GM18868 (cell line): ENCODE measurements at regions not wholly inside any gene's neighbourhood (a gene's known extent, or its start where the extent isn't known, plus 50 kb on each side); places are given as distances from the start of the nearest gene placed in this dataset.

Source experiments
- ATAC-seq: cut with Tn5 transposase; IDR thresholded peaks from one replicate; pipeline ENCODE4 v1.9.1; 2021; ENCODE audit warnings: mild to moderate bottlenecking, moderate library complexity; ENCODE audit not compliant: unreplicated experiment

GRCh38 chr4:177681902-177682301 is 239.7 kb upstream of the AGA start:
- no peak for ATAC-seq

GRCh38 chr4:177687117-177687516 is 244.9 kb upstream of the AGA start:
- ATAC-seq = no peak

GRCh38 chr4:177692907-177693306 is 250.7 kb upstream of the AGA start:
- no peak for ATAC-seq

GRCh38 chr4:177696438-177696966 is 254.3 kb upstream of the AGA start:
- ATAC-seq = no peak

- no peak for ATAC-seq
These were observed 257.4 kb upstream of the AGA start for GRCh38 chr4:177699365-177700213.

- ATAC-seq = no peak
These were observed 264.7 kb upstream of the AGA start for GRCh38 chr4:177706916-177707315.

- ATAC-seq = no peak
These were observed 271.2 kb upstream of the AGA start for GRCh38 chr4:177713454-177713853.

- no peak for ATAC-seq
These were observed 275.2 kb upstream of the AGA start for GRCh38 chr4:177717407-177717806.

- no peak for ATAC-seq
These were observed 276.3 kb upstream of the AGA start for GRCh38 chr4:177718514-177718913.

- ATAC-seq = no peak
These were observed 283.9 kb upstream of the AGA start for GRCh38 chr4:177726111-177726510.

GRCh38 chr4:177728361-177729152 is 286.3 kb upstream of the AGA start:
- no peak for ATAC-seq

- ATAC-seq = no peak
These were observed 287.4 kb upstream of the AGA start for GRCh38 chr4:177729681-177730080.

GRCh38 chr4:177737387-177737940 is 295.2 kb upstream of the AGA start:
- peak; percentile 55 for ATAC-seq

- ATAC-seq = peak; percentile 93
These were observed 298.3 kb upstream of the AGA start for GRCh38 chr4:177740563-177740962.

- no peak for ATAC-seq
These were observed 317.5 kb upstream of the AGA start for GRCh38 chr4:177759729-177760128.

- ATAC-seq = no peak
These were observed 319.5 kb upstream of the AGA start for GRCh38 chr4:177761692-177762091.

- ATAC-seq = no peak
These were observed 326.9 kb upstream of the AGA start for GRCh38 chr4:177769155-177769554.

GRCh38 chr4:177770776-177771175 is 328.5 kb upstream of the AGA start:
- no peak for ATAC-seq

GRCh38 chr4:177771645-177772044 is 329.4 kb upstream of the AGA start:
- no peak for ATAC-seq

- peak; percentile 58 for ATAC-seq
These were observed 336.4 kb upstream of the AGA start for GRCh38 chr4:177778623-177779022.

GRCh38 chr4:177785000-177785399 is 342.8 kb upstream of the AGA start:
- ATAC-seq = no peak

GRCh38 chr4:177789610-177790009 is 347.4 kb upstream of the AGA start:
- no peak for ATAC-seq
